HG02763 (cell line): ENCODE measurements at regions not wholly inside any gene's neighbourhood (a gene's known extent, or its start where the extent isn't known, plus 50 kb on each side); places are given as distances from the start of the nearest gene placed in this dataset.

ENCODE experiments used
- ATAC-seq: cut with Tn5 transposase; IDR thresholded peaks from one replicate; pipeline ENCODE4 v1.9.1; 2021; ENCODE audit warnings: mild to moderate bottlenecking, moderate library complexity; ENCODE audit not compliant: unreplicated experiment

DNA sequence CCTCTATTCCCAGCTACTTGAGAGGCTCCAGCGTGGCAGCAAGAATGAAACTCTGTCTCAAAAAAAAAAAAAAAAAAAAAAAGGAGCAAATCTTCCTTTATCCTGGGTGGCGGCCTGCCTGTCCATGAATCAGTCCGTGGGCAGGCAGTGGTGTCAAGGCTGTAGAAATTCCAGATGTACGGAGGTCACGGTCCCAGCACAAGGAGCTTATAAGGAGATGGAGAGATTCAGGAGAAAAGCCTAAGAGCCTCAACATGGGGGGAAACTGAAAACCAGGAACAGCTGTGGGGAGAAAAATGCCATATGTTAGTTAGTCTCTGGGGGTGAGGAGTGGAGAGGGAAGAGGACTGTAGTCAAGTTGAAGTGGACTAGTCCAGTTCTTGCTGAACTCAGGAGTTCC is 130.5 kb upstream of the CRY1 start:
- no peak for ATAC-seq

DNA sequence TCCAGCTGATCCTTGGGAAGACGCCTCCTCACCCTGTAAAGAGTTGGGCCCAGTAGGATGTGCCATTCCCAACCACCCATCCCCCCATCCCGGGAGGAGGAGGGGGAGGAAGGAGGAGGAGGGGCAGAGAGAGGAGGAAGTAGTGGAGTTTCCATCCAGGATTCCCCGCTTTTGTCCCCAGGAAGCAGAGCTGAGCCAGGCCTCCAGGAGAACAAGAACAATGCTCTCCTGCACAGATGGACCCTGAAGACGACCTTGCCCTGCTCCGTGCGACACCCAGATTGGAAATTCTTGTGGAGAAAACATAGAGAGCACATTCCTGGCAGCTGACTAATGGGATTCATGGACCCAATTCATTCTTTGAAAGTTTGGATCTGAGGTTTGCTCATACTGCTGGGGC is 132.3 kb upstream of the CRY1 start:
- ATAC-seq: no peak

GRCh38 chr12:107226126-107226525 is 132.8 kb upstream of the CRY1 start:
- ATAC-seq: no peak

GRCh38 chr12:107228076-107228475 is 134.7 kb upstream of the CRY1 start:
- no peak for ATAC-seq

- no peak for ATAC-seq
Measured at GRCh38 chr12:107229827-107230226, 136.5 kb upstream of the CRY1 start.

DNA sequence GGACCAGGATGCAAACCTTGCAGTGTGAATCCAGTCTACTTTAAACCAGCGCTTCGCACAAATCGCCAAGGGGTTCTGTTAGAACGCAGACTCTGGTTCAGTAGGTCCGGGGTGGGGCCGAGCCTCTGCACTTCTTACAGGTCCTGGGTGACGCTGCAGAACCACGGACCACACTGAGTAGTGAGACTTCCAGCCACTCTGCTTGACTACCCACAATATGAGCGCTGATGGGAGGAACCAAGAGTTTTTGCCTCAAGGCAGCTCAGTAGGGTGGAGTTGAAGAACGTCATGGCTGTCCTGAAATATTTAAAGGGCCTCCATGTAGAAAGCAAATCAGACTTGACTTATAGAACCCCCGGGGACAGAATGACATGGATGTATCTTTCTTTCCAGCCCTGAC is 138.0 kb upstream of the CRY1 start:
- no peak for ATAC-seq

GRCh38 chr12:107233551-107233950 is 140.2 kb upstream of the CRY1 start:
- no peak for ATAC-seq

DNA sequence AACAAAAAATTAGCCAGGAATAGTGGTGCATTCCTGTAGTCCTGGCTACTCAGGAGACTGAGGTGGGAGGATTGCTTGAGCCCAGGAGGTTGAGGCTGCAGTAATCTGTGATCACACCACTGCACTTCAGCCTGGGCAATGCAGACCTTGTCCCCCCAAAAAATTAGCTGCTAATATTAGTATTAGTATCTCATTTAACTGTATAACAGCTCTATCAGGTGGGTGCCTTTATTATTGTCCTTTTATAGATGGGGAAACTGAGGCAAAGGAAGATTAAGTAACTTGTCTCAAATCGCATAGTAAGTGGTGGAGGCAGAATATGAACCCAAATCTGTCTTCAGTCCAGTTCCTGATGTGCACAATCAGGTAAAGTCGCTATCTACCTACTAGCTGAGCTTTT is 142.3 kb upstream of the CRY1 start:
- ATAC-seq: no peak

DNA sequence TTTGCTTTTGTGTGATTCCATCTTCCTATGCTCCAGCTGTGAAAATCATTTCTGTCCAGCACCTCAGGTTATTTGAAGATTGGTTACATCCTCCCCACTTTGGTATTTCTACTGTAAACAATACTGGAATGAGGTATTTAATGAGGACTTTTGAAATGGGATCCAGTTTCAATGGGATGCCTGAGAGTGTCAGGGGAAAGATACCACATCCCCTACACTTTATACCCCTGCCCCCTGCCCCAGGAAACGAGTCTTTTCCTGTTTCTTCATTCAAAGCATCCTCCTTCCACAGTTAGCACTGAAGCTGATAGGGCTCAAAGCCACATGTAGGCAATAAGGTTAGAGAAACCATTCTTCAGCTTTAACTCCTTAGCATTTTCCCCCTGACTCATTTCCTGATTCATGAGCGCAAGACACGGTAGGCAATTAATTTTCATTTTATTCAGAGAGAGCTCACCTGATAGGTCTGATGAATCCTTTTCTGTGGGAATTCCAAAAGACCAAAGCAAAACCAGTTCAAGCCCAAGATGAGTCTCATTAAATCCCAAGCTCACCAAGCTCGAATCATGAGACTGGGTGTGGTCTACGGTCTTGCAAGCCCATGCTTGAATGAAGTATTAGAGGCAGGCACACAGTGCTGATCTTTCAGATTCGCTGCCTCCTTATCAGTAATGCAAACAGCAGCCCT is 143.6 kb upstream of the CRY1 start:
- no peak for ATAC-seq

DNA sequence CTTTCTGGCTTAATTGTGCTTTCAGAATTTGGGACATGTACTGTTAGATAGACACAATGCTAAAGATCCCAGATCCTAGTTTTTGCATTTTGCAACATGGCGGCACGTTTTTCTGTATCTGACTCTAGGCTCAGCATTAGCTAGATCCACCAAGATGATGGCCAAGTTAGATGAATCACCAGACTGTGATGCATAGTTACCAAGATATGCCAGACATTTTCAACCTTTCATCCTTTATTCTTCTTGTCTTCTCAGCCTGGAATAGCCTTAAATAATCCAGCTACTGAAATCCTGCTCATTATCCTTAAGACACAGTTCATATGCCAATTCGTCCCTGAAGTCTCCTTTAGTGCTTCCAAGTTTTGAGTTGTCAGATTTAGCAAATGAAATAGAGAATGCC is 144.9 kb upstream of the CRY1 start:
- no peak for ATAC-seq

- ATAC-seq: no peak
Measured at GRCh38 chr12:107241411-107241810, 148.1 kb upstream of the CRY1 start.

GRCh38 chr12:107242189-107242588 is 148.8 kb upstream of the CRY1 start:
- no peak for ATAC-seq

DNA sequence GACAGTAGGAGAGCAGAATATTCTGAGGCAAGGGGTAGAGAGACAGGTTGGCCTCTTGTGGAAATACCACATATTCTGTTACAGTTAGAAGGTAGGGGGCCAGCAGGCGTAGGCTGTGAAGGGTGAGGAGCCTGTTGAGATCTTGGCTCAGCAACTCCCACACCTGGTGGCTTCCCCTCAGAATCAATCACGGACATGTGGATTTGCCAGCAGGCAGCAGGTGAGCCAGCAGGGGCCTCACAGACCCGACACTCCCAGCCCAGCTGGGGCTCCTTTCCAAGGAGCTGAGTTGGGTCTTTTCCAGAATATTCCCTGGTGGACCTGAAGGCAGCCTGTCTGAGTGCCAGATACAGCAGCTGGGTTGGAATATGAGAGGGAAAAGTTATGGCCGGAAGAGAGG is 150.0 kb upstream of the CRY1 start:
- ATAC-seq: no peak

GRCh38 chr12:107244584-107244983 is 151.2 kb upstream of the CRY1 start:
- no peak for ATAC-seq

DNA sequence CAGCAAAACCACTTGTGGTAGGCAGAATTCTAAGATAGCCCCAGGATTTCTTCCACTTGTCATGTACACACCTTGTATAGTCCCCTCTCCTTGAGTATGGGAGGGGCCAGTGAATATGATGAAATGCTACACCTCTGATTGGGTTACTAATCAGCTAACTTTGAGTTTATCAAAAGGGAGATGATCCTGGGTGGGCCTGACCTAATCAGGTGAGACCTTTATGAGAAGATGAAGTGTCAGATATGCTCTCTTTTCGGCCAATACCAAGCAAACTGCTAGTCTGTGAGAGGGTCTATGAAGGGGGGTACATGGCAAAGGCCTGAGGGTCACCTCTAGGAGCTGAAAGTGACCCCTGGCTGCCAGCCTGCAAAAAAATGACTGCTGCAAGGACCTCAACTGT is 154.3 kb upstream of the CRY1 start:
- no peak for ATAC-seq

DNA sequence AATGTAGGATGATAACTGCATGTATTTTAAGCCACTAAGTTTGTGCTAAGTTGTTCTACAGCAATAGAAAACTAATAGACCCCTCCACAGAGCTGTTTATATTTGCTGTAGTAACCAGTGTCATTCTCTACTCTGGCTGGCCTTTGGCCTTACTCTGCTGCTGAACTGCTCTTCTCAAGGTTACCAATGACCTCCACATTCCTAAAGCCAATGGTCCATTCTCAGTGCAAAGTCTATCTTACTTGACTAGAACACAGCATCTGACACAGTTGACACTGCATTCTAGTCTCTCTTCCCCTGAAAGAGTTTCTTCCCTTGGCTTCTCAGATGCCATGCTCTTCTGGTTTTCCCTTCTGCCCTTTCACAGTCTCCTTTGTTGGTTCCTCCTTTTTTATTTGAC is 154.8 kb upstream of the CRY1 start:
- no peak for ATAC-seq

DNA sequence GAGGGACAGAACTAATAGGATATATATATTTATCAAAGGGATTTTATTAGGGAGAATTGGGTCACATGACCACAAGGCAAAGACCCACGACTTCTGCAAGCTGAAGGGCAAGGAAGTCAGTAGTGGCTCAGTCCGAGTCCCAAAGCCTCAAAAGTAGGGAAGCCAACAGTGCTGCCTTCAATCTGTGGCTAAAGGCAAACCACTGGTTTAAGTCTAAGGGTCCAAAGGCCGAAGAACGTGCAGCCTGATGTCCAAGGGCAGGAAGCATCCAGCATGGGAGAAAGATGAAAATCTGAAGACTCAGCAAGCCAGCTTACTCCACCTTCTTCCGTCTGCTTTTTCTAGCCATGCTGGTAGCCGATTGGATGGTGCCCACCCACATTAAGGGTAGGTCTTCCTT is 157.9 kb upstream of the CRY1 start:
- ATAC-seq: no peak

GRCh38 chr12:107253361-107253760 is 160.0 kb upstream of the CRY1 start:
- ATAC-seq: no peak

DNA sequence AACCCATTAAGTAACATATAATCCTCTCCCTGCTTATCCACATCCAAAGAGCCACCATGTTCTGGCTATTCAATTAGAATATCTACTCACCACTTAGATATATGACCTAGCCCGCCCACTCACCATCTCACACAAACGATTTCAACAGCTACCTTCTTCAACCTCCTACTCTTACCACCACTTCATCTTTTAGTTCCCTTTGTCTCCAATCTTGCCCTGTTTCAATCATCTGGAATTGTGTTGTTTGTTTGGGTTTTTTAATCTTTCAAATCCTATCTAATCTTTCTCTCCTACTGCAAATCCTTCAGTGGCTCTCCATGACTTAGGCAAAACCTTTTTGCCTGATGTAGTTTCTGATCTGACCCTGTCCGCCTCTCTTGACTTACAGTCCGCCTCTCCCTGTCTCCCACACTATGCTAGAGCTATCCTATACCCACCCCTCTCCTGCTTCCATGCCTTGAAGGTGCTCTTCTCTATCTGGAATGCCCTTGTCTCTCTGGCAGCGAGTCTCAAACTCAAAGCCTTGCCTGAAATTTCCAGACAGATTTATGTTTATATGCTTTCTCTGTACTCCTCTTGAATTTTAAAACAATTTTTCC is 161.0 kb upstream of the CRY1 start:
- no peak for ATAC-seq

DNA sequence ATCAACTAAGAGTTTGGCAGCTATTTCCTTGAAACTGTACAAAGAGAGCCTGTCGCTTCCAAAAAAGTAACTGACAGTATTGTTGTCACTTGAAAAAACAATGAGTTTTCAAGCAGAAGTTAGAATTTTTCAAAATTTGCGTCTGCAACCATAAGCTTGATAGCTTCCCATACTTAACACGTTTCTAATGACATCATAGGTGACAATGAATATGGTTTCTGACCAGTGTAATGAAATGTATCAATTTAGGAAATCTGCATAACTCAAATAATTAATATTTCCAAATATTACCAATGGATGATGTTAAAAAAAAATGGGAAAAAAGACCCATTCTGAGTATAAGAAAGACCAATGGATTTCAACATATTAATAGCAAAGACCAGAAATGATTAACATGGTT is 165.4 kb upstream of the CRY1 start:
- no peak for ATAC-seq

DNA sequence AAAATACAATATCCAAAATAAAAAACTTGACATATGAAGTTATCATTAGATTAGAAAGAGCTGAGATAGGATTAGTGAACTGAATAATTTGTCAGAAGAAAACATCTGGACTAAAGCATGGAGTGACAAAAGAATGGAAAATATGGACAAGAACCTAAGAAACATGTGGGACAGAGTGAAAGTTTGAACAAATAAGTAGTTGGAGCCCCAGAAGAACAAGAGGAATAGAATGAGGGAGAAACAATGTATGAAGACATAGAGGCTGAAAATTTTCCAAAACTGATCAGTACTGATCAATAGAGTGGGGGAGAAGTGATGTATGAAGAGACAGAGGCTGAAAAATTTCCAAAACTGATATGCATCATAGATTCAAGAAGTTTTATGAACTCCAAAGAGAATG is 170.6 kb upstream of the CRY1 start:
- ATAC-seq: no peak

GRCh38 chr12:107264667-107265066 is 171.3 kb upstream of the CRY1 start:
- no peak for ATAC-seq

DNA sequence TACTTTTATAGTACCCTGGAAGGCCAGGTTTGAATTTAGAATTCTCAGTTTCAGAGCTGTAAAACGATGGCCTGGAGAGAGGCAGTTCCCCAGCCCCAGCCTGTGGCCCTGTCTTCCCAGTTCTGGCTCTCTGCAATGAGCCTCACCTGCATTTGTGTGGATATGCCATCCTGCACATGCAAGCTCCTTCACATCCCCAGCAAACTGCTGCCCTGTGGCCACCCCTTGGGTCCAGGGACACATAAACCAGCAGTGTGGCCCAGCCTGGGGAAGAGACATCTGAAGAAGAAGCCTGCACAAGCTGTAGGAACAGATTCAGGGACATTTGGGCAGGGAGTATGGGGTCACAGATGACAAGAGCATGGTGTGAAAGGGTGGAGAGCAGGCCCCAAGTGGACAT is 174.3 kb upstream of the CRY1 start:
- no peak for ATAC-seq
